HG03457 (cell line): ENCODE measurements at regions not wholly inside any gene's neighbourhood (a gene's known extent, or its start where the extent isn't known, plus 50 kb on each side); places are given as distances from the start of the nearest gene placed in this dataset.
"Not testable (repeated sequence)": the region's sequence is repeated elsewhere in the genome, so short reads cannot be mapped to it uniquely, and the experiment has no call there.

Source experiments
- ATAC-seq: cut with Tn5 transposase; IDR thresholded peaks from one replicate; pipeline ENCODE4 v1.9.1; 2021; ENCODE audit warnings: moderate number of reproducible peaks; ENCODE audit not compliant: unreplicated experiment

GRCh38 chr1:172833954-172834353, 175.1 kb downstream of the FASLG start:
- no peak for ATAC-seq

- ATAC-seq, result no peak
Measured at GRCh38 chr1:172834609-172835008, 175.7 kb downstream of the FASLG start.

- no peak for ATAC-seq
Measured at GRCh38 chr1:172835834-172836233, 176.9 kb downstream of the FASLG start.

GRCh38 chr1:172837816-172838679, 179.1 kb downstream of the FASLG start:
- ATAC-seq, result no peak

GRCh38 chr1:172838680-172839313, 179.9 kb downstream of the FASLG start:
- no peak for ATAC-seq

GRCh38 chr1:172839639-172840038, 180.7 kb downstream of the FASLG start:
- not testable (repeated sequence) for ATAC-seq

GRCh38 chr1:172843444-172843843, 184.5 kb downstream of the FASLG start:
- ATAC-seq, result no peak

GRCh38 chr1:172845371-172845770, 186.5 kb downstream of the FASLG start:
- no peak for ATAC-seq

- no peak for ATAC-seq
Measured at GRCh38 chr1:172845865-172846264, 187.0 kb downstream of the FASLG start.

GRCh38 chr1:172847814-172848213, 188.9 kb downstream of the FASLG start:
- not testable (repeated sequence) for ATAC-seq

- ATAC-seq, result no peak
Measured at GRCh38 chr1:172849653-172850052, 190.8 kb downstream of the FASLG start.

GRCh38 chr1:172851077-172851476, 192.2 kb downstream of the FASLG start:
- no peak for ATAC-seq

- no peak for ATAC-seq
Measured at GRCh38 chr1:172851856-172852255, 193.0 kb downstream of the FASLG start.

- ATAC-seq, result not testable (repeated sequence)
Measured at GRCh38 chr1:172855983-172856382, 194.8 kb downstream of the TNFSF18 start.

- ATAC-seq, result no peak
Measured at GRCh38 chr1:172863031-172863430, 187.7 kb downstream of the TNFSF18 start.

- ATAC-seq, result no peak
Measured at GRCh38 chr1:172867216-172867818, 183.4 kb downstream of the TNFSF18 start.

GRCh38 chr1:172870901-172871606, 179.7 kb downstream of the TNFSF18 start:
- no peak for ATAC-seq

- no peak for ATAC-seq
Measured at GRCh38 chr1:172874950-172875349, 175.8 kb downstream of the TNFSF18 start.

GRCh38 chr1:172875892-172876291, 174.8 kb downstream of the TNFSF18 start:
- ATAC-seq, result no peak

- no peak for ATAC-seq
Measured at GRCh38 chr1:172882385-172882784, 168.4 kb downstream of the TNFSF18 start.

- ATAC-seq, result no peak
Measured at GRCh38 chr1:172882791-172883386, 167.9 kb downstream of the TNFSF18 start.
